Fibroblast of lung (primary cell): ENCODE measurements at regions not wholly inside any gene's neighbourhood (a gene's known extent, or its start where the extent isn't known, plus 50 kb on each side); places are given as distances from the start of the nearest gene placed in this dataset.

ENCODE experiments used
- DNase-seq, 2 donors: peaks; one replicate each; pipeline versions ENCODE4 v3.0.0 to v3.0.0-alpha.2; 2010; ENCODE audit warnings: low read depth in 2 of 2
- H2AFZ ChIP-seq: 2 replicates; pipeline ENCODE4 v1.5.1; 2012; ENCODE audit warnings: low read length, control low read depth, inconsistent platforms
- H3K27ac ChIP-seq: 2 replicates; pipeline ENCODE4 v1.5.1; 2011; ENCODE audit warnings: low read length, control low read depth; ENCODE audit not compliant: insufficient read depth
- H3K27me3 ChIP-seq: 2 replicates; pipeline ENCODE4 v1.5.1; 2011; ENCODE audit warnings: mild to moderate bottlenecking, low read length; ENCODE audit not compliant: control insufficient read depth, insufficient read depth
- H3K36me3 ChIP-seq: 2 replicates; pipeline ENCODE4 v1.5.1; 2011; ENCODE audit warnings: low read length; ENCODE audit not compliant: control insufficient read depth, insufficient read depth
- H3K4me1 ChIP-seq: 2 replicates; pipeline ENCODE4 v1.5.1; 2011; ENCODE audit warnings: low read length; ENCODE audit not compliant: control insufficient read depth, insufficient read depth; ENCODE audit errors: extremely low read depth
- H3K4me2 ChIP-seq: 2 replicates; pipeline ENCODE4 v1.5.1; 2011; ENCODE audit warnings: low read length, control low read depth; ENCODE audit not compliant: insufficient read depth; ENCODE audit errors: extremely low read depth
- H3K4me3 ChIP-seq, 4 experiments: fragments of 200-600 bp in 1 of 4; sonication (generic) in 1 of 4; replicated peaks in 1 of 4; 2 replicates each; pipeline ENCODE4 v1.5.1; 2011 to 2016; ENCODE audit warnings: low read length in 4 of 4, low read depth in 3 of 4, mild to moderate bottlenecking in 3 of 4, control low read depth in 2 of 4, inconsistent platforms in 1 of 4, mixed read lengths in 1 of 4; ENCODE audit not compliant: insufficient read depth in 1 of 4; ENCODE audit errors: control extremely low read depth in 1 of 4
- H3K79me2 ChIP-seq: 2 replicates; pipeline ENCODE4 v1.5.1; 2012; ENCODE audit warnings: mild to moderate bottlenecking, low read length, inconsistent platforms; ENCODE audit not compliant: control insufficient read depth, insufficient read depth
- H3K9ac ChIP-seq: 2 replicates; pipeline ENCODE4 v1.5.1; 2011; ENCODE audit warnings: mild to moderate bottlenecking, low read length, control low read depth; ENCODE audit not compliant: insufficient read depth
- H3K9me3 ChIP-seq: 2 replicates; pipeline ENCODE4 v1.5.1; 2012; ENCODE audit warnings: low read depth, low read length; ENCODE audit not compliant: control insufficient read depth, insufficient read depth
- H4K20me1 ChIP-seq: 2 replicates; pipeline ENCODE4 v1.5.1; 2011; ENCODE audit warnings: low read length; ENCODE audit not compliant: control insufficient read depth, insufficient read depth; ENCODE audit errors: extremely low read depth
- CTCF ChIP-seq, 2 donors: IDR thresholded peaks in 1 of 2; conservative IDR thresholded peaks in 1 of 2; 1 replicate in 1 of 2; 2 replicates in 1 of 2; pipeline ENCODE4 v1.5.1; 2011 to 2012; ENCODE audit warnings: low read length in 2 of 2, control low read depth in 1 of 2, inconsistent platforms in 1 of 2, low read depth in 1 of 2, mild to moderate bottlenecking in 1 of 2
- EZH2 ChIP-seq: IDR thresholded peaks from 2 replicates; pipeline ENCODE4 v1.5.1; 2012; ENCODE audit warnings: low read length, control low read depth, mild to moderate bottlenecking; ENCODE audit errors: missing control alignments

- H3K4me2 ChIP-seq: no peak overlapping the region
- TF ChIP-seq EZH2 (no peak), CTCF (conservative IDR thresholded peaks at IDR 0.05 in 1 of 2, IDR thresholded peaks at IDR 0.05 in 1 of 2; ENCODE audit: low read depth in 1 of 2, low read length in 2 of 2) (no peak)
- H2AFZ ChIP-seq: no peak overlapping the region
- no peaks in the 10 kb centered on the region for H4K20me1 ChIP-seq
- H3K27ac ChIP-seq: no peak overlapping the region
- no peaks in the 10 kb centered on the region for H3K27me3 ChIP-seq
- H3K4me3 ChIP-seq: no peak overlapping the region
- no peak for DNase-seq
- H3K36me3 ChIP-seq: no peaks in the 10 kb centered on the region
- no peaks in the 10 kb centered on the region for H3K4me1 ChIP-seq
- no peaks in the 10 kb centered on the region for H3K9me3 ChIP-seq
- H3K9ac ChIP-seq: no peak overlapping the region
- H3K79me2 ChIP-seq: no peaks in the 10 kb centered on the region
Measured at GRCh38 chr2:184137955-184138354, 460.4 kb upstream of the ZNF804A start.

- TF ChIP-seq CTCF (conservative IDR thresholded peaks at IDR 0.05 in 1 of 2, IDR thresholded peaks at IDR 0.05 in 1 of 2; ENCODE audit: low read depth in 1 of 2, low read length in 2 of 2): no peak
- no peak overlapping the region for H3K9ac ChIP-seq
- H3K9me3 ChIP-seq: no peaks in the 10 kb centered on the region
- H3K79me2 ChIP-seq: no peaks in the 10 kb centered on the region
- no peak overlapping the region for H3K4me3 ChIP-seq
- no peak overlapping the region for H2AFZ ChIP-seq
- no peaks in the 10 kb centered on the region for H3K4me1 ChIP-seq
- H3K27me3 ChIP-seq: no peaks in the 10 kb centered on the region
- no peak overlapping the region for H3K27ac ChIP-seq
- no peaks in the 10 kb centered on the region for H4K20me1 ChIP-seq
- no peak overlapping the region for H3K4me2 ChIP-seq
- DNase-seq: no peak
- H3K36me3 ChIP-seq: no peaks in the 10 kb centered on the region
Measured at GRCh38 chr2:184141866-184142265, 456.5 kb upstream of the ZNF804A start.

- H3K36me3 ChIP-seq: no peaks in the 10 kb centered on the region
- TF ChIP-seq EZH2: no peak
- TF ChIP-seq CTCF (conservative IDR thresholded peaks at IDR 0.05 in 1 of 2, IDR thresholded peaks at IDR 0.05 in 1 of 2; ENCODE audit: low read depth in 1 of 2, low read length in 2 of 2): no peak
- H3K9ac ChIP-seq: no peak overlapping the region
- H3K79me2 ChIP-seq: no peaks in the 10 kb centered on the region
- H3K4me1 ChIP-seq: no peaks in the 10 kb centered on the region
- H4K20me1 ChIP-seq: no peaks in the 10 kb centered on the region
- H3K27me3 ChIP-seq: no peaks in the 10 kb centered on the region
- H3K27ac ChIP-seq: no peak overlapping the region
- H3K4me2 ChIP-seq: no peak overlapping the region
- H3K4me3 ChIP-seq: no peak overlapping the region
- H3K9me3 ChIP-seq: no peaks in the 10 kb centered on the region
- no peak overlapping the region for H2AFZ ChIP-seq
- DNase-seq: peak in 1 of 2 donors; percentile 62
Measured at GRCh38 chr2:184154438-184154837, 443.9 kb upstream of the ZNF804A start.
